ENCODE measurements at regions not wholly inside any gene's neighbourhood (a gene's known extent, or its start where the extent isn't known, plus 50 kb on each side); places are given as distances from the start of the nearest gene placed in this dataset.

- TF ChIP-seq CTCF (IDR thresholded peaks at IDR 0.05; ENCODE audit: low read depth, low read length): no peak
- no peak for DNase-seq (ENCODE audit: extremely low read depth, low read depth)
These were observed 95.6 kb upstream of the PCDH18 start for GRCh38 chr4:137627739-137628460.

- TF ChIP-seq CTCF (IDR thresholded peaks at IDR 0.05; ENCODE audit: low read depth, low read length): no peak
These were observed 94.8 kb upstream of the PCDH18 start for GRCh38 chr4:137626942-137627738.

GRCh38 chr4:137623013-137623412 is 90.7 kb upstream of the PCDH18 start:
- no peak for TF ChIP-seq CTCF (IDR thresholded peaks at IDR 0.05; ENCODE audit: low read depth, low read length)
- DNase-seq (ENCODE audit: extremely low read depth, low read depth): no peak

More at GRCh38 chr4:137626942-137627738, 94.8 kb upstream of the PCDH18 start:
- DNase-seq (ENCODE audit: extremely low read depth, low read depth): no peak

- no peak for TF ChIP-seq CTCF (IDR thresholded peaks at IDR 0.05; ENCODE audit: low read depth, low read length)
- no peak for DNase-seq (ENCODE audit: extremely low read depth, low read depth)
These were observed 88.8 kb upstream of the PCDH18 start for GRCh38 chr4:137621056-137621455.

- DNase-seq (ENCODE audit: extremely low read depth, low read depth): no peak
- no peak for TF ChIP-seq CTCF (IDR thresholded peaks at IDR 0.05; ENCODE audit: low read depth, low read length)
These were observed 82.2 kb upstream of the PCDH18 start for GRCh38 chr4:137614491-137614890.

- no peak for DNase-seq (ENCODE audit: extremely low read depth, low read depth)
- no peak for TF ChIP-seq CTCF (IDR thresholded peaks at IDR 0.05; ENCODE audit: low read depth, low read length)
These were observed 79.9 kb upstream of the PCDH18 start for GRCh38 chr4:137611998-137612700.

DNA sequence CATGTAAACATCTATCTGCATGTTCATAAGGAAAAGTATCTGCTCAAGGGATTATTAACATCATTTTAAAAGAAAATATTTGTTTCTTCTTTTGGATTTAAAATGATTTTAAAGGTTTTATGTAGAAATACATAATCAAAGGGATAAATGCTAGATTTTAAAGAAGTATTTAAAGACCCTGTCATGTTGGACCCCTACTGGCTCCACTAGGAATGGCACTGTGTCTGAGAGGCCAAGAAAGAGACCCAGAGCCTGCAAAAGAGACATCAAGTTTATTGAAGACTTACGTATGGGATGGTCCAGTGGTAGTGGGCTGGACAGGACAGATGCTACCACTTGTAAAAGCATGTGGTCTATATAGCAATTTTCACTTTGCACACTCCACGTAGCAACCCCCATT is 78.7 kb upstream of the PCDH18 start:
- TF ChIP-seq CTCF (IDR thresholded peaks at IDR 0.05; ENCODE audit: low read depth, low read length): peak; percentile 38
- DNase-seq (ENCODE audit: extremely low read depth, low read depth): no peak
